Fibroblast of lung (primary cell): ENCODE measurements at regions not wholly inside any gene's neighbourhood (a gene's known extent, or its start where the extent isn't known, plus 50 kb on each side); places are given as distances from the start of the nearest gene placed in this dataset.

Experiments
- DNase-seq, 2 donors: peaks; one replicate each; pipeline versions ENCODE4 v3.0.0 to v3.0.0-alpha.2; 2010; ENCODE audit warnings: low read depth in 2 of 2
- H2AFZ ChIP-seq: 2 replicates; pipeline ENCODE4 v1.5.1; 2012; ENCODE audit warnings: low read length, control low read depth, inconsistent platforms
- H3K27ac ChIP-seq: 2 replicates; pipeline ENCODE4 v1.5.1; 2011; ENCODE audit warnings: low read length, control low read depth; ENCODE audit not compliant: insufficient read depth
- H3K27me3 ChIP-seq: 2 replicates; pipeline ENCODE4 v1.5.1; 2011; ENCODE audit warnings: mild to moderate bottlenecking, low read length; ENCODE audit not compliant: control insufficient read depth, insufficient read depth
- H3K36me3 ChIP-seq: 2 replicates; pipeline ENCODE4 v1.5.1; 2011; ENCODE audit warnings: low read length; ENCODE audit not compliant: control insufficient read depth, insufficient read depth
- H3K4me1 ChIP-seq: 2 replicates; pipeline ENCODE4 v1.5.1; 2011; ENCODE audit warnings: low read length; ENCODE audit not compliant: control insufficient read depth, insufficient read depth; ENCODE audit errors: extremely low read depth
- H3K4me2 ChIP-seq: 2 replicates; pipeline ENCODE4 v1.5.1; 2011; ENCODE audit warnings: low read length, control low read depth; ENCODE audit not compliant: insufficient read depth; ENCODE audit errors: extremely low read depth
- H3K4me3 ChIP-seq, 4 experiments: fragments of 200-600 bp in 1 of 4; sonication (generic) in 1 of 4; replicated peaks in 1 of 4; 2 replicates each; pipeline ENCODE4 v1.5.1; 2011 to 2016; ENCODE audit warnings: low read length in 4 of 4, low read depth in 3 of 4, mild to moderate bottlenecking in 3 of 4, control low read depth in 2 of 4, inconsistent platforms in 1 of 4, mixed read lengths in 1 of 4; ENCODE audit not compliant: insufficient read depth in 1 of 4; ENCODE audit errors: control extremely low read depth in 1 of 4
- H3K79me2 ChIP-seq: 2 replicates; pipeline ENCODE4 v1.5.1; 2012; ENCODE audit warnings: mild to moderate bottlenecking, low read length, inconsistent platforms; ENCODE audit not compliant: control insufficient read depth, insufficient read depth
- H3K9ac ChIP-seq: 2 replicates; pipeline ENCODE4 v1.5.1; 2011; ENCODE audit warnings: mild to moderate bottlenecking, low read length, control low read depth; ENCODE audit not compliant: insufficient read depth
- H3K9me3 ChIP-seq: 2 replicates; pipeline ENCODE4 v1.5.1; 2012; ENCODE audit warnings: low read depth, low read length; ENCODE audit not compliant: control insufficient read depth, insufficient read depth
- H4K20me1 ChIP-seq: 2 replicates; pipeline ENCODE4 v1.5.1; 2011; ENCODE audit warnings: low read length; ENCODE audit not compliant: control insufficient read depth, insufficient read depth; ENCODE audit errors: extremely low read depth
- EZH2 ChIP-seq: IDR thresholded peaks from 2 replicates; pipeline ENCODE4 v1.5.1; 2012; ENCODE audit warnings: low read length, control low read depth, mild to moderate bottlenecking; ENCODE audit errors: missing control alignments
- TF ChIP-seq, protein P1 (sequence below), 2 donors: IDR thresholded peaks in 1 of 2; conservative IDR thresholded peaks in 1 of 2; 1 replicate in 1 of 2; 2 replicates in 1 of 2; pipeline ENCODE4 v1.5.1; 2011 to 2012; ENCODE audit warnings: low read length in 2 of 2, control low read depth in 1 of 2, inconsistent platforms in 1 of 2, low read depth in 1 of 2, mild to moderate bottlenecking in 1 of 2

DNA sequence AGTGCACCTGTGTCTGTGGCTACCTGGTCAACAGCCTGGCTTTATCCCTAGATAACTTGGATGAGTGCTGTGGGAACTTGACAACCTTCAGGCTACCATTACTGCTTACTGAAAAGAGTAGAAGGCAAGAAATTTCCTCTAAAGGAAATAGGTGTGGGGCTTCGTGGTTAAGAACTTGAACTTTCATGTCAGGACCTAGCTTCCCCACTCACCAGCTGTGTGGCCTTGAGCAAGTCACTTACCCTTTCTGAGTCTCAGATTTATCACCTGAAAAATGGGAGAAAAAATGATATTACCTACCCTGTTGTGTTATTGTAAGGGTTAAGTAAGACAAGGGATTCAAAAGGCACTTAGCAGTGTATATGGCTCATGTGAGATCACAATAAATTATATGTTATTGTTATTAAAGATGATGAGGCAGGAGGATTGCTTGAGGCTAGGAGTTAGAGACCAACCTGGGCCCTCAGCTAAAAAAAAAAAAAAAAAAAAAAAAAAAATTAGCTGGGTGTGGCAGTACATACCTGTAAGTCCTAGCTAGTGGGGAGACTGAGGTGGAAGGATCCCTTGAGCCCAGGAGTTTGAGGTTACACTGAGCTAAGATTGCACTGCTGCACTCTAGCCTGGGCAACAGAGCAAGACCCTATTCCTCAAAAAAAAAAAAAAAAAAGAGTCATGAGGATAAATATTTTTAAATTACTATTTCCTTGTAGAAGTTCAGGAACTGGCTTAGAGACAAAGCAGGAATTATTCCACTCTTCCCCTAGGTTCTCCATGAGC is 97.0 kb upstream of the SPRY4 start:
- Histone ChIP-seq H2AFZ (no peak overlapping the region), H3K9ac (no peak overlapping the region), H3K4me2 (peak overlapping the region; percentile 36), H3K4me1 (peaks cover 20% of the 10 kb centered on the region), H3K79me2 (no peaks in the 10 kb centered on the region), H3K9me3 (no peaks in the 10 kb centered on the region), H3K4me3 (no peak overlapping the region), H3K27ac (no peak overlapping the region), H3K36me3 (no peaks in the 10 kb centered on the region), H3K27me3 (no peaks in the 10 kb centered on the region), H4K20me1 (no peaks in the 10 kb centered on the region)
- no peak for DNase-seq
- TF ChIP-seq, protein P1, sequence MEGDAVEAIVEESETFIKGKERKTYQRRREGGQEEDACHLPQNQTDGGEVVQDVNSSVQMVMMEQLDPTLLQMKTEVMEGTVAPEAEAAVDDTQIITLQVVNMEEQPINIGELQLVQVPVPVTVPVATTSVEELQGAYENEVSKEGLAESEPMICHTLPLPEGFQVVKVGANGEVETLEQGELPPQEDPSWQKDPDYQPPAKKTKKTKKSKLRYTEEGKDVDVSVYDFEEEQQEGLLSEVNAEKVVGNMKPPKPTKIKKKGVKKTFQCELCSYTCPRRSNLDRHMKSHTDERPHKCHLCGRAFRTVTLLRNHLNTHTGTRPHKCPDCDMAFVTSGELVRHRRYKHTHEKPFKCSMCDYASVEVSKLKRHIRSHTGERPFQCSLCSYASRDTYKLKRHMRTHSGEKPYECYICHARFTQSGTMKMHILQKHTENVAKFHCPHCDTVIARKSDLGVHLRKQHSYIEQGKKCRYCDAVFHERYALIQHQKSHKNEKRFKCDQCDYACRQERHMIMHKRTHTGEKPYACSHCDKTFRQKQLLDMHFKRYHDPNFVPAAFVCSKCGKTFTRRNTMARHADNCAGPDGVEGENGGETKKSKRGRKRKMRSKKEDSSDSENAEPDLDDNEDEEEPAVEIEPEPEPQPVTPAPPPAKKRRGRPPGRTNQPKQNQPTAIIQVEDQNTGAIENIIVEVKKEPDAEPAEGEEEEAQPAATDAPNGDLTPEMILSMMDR (conservative IDR thresholded peaks at IDR 0.05 in 1 of 2, IDR thresholded peaks at IDR 0.05 in 1 of 2; ENCODE audit: low read depth in 1 of 2, low read length in 2 of 2), result no peak
- TF ChIP-seq EZH2, result no peak

DNA sequence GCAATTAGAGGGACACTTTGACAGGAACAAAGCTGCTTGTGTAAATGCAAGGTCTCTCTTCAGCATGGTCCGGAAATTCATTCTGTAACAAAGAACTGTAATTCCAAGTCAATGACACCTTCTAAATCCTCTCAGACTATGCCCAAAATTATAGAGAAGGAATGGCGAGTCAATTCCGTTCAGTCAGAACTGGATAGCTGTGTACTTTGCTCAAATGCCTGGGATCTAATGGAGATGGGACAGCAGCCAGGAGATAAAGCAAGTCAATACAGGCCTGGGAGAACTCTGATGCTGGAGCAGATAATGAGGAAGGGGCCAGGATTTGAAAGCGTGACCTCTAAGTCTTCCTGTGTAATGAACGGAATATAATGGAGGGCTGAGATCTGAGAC is 96.4 kb upstream of the SPRY4 start:
- Histone ChIP-seq H3K79me2 (no peaks in the 10 kb centered on the region), H3K36me3 (no peaks in the 10 kb centered on the region), H3K9me3 (no peaks in the 10 kb centered on the region), H3K27me3 (no peaks in the 10 kb centered on the region), H3K9ac (no peak overlapping the region), H3K27ac (no peak overlapping the region), H3K4me3 (no peak overlapping the region), H3K4me2 (no peak overlapping the region), H2AFZ (no peak overlapping the region), H4K20me1 (no peaks in the 10 kb centered on the region), H3K4me1 (peaks cover 15% of the 10 kb centered on the region)
- no peak for DNase-seq
- TF ChIP-seq, protein P1 (conservative IDR thresholded peaks at IDR 0.05 in 1 of 2, IDR thresholded peaks at IDR 0.05 in 1 of 2; ENCODE audit: low read depth in 1 of 2, low read length in 2 of 2), result no peak
- TF ChIP-seq EZH2, result no peak

DNA sequence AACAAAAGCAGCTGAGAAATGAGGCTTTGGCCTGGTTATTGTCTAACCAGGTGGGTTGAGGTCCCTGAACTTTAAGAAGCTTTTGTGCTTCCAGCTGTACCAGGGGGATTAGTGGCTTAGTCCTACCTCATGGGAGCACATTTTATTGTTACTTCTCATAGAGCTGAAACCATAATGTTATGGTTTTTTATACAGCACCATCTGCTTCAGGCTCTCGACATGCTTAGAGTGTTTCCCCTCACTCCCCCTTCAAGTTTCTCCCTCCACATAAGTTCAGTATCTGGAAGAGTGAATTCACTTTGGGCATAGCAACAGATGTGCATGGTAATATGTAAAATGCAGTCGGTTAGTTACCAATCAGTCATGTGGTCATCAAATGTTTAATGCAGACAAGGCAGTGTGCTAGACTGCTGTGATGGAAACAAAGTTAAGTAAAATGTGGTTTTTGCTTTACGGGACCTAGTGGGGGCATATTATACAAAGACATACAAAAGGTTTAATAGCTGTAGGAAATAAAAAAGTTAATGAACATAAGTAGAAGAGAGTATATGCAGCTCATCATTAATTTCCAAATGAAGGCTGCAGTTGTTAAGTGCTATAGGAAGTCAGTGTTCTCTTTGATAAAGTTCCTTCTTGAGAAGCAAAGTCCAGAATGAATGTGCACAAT is 95.9 kb upstream of the SPRY4 start:
- Histone ChIP-seq H4K20me1 (no peaks in the 10 kb centered on the region), H3K27me3 (no peaks in the 10 kb centered on the region), H3K79me2 (no peaks in the 10 kb centered on the region), H3K27ac (no peak overlapping the region), H2AFZ (no peak overlapping the region), H3K4me2 (no peak overlapping the region), H3K9me3 (no peaks in the 10 kb centered on the region), H3K4me1 (peaks cover 10% of the 10 kb centered on the region), H3K9ac (no peak overlapping the region), H3K36me3 (no peaks in the 10 kb centered on the region), H3K4me3 (no peak overlapping the region)
- TF ChIP-seq EZH2, result no peak
- TF ChIP-seq, protein P1 (conservative IDR thresholded peaks at IDR 0.05 in 1 of 2, IDR thresholded peaks at IDR 0.05 in 1 of 2; ENCODE audit: low read depth in 1 of 2, low read length in 2 of 2), result no peak
- DNase-seq, result peak in 1 of 2 donors; percentile 8
